ENCODE measurements at regions not wholly inside any gene's neighbourhood (a gene's known extent, or its start where the extent isn't known, plus 50 kb on each side); places are given as distances from the start of the nearest gene placed in this dataset.

DNA sequence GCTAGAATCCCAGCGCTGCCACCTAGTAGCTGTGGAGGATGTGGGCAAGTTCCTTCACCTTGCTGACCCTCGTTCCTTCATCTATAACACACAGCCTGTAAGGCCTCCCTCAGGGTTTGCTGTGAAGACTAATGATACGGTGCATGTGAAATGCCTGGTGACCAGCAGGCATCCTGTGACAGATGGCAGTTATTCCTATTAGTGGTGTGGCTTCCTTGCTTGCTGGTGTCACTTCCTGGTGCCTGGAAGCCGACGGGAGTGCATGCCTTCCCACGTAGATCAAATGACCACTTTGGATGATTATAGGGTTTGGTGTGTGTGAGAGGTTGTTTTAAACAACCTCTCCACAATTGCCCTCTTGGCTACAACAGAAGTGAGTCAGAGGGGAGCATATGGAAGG lies 894.9 kb downstream of the VRK1 start:
- ATAC-seq (no peak), DNase-seq (ENCODE audit: low spot score) (no peak)
- intact Hi-C loops (cut with DNase I) = no loop called here

DNA sequence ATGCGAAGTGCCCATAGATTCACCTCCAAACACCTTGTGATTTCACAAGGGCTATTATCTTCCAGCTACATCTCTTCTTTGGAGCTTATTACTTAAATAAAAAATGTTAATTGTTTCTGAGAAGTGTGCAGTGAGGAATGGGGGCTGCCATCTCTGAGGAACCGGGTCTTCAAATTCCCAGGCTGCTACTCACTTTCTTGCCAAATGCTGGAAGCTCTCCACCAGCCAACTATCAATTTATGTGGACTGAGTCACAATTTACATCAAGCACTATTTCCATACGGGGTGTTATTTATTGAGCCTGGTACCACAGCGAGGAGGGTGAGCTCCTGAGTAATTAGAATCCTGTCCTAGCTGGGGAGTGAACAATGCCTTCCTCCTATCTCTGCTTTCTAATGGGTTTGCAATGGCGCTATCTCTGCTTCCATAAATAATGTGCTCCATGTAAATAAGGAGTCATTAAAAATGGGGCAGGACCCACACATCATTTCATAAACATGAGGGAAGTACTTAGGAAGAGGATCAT lies 898.3 kb downstream of the VRK1 start:
- intact Hi-C loops (cut with DNase I) = no loop called here
- DNase-seq (ENCODE audit: low spot score) = no peak
- ATAC-seq = no peak

DNA sequence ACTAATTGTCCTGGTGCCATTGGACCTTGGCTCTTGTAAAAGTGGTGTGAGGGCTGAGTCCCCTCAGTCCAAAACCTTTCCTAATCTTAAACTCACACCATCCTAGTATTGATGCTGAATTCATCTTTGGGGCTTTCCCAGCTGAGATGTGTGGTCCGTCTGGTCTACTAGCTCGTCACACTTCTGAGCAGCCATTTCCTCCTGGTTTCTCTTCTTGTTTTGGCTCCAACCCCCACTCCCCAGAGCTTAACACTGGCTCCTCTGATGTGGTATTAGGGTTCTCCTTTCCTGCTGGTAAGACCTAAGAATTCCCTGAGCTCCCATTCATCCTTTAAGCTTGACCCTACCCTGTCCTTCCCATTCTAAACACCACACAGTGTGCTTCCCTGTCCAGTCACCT lies 900.6 kb downstream of the VRK1 start:
- no peak for DNase-seq (ENCODE audit: low spot score)
- no peak for ATAC-seq
- intact Hi-C loops (cut with DNase I) = no loop called here

DNA sequence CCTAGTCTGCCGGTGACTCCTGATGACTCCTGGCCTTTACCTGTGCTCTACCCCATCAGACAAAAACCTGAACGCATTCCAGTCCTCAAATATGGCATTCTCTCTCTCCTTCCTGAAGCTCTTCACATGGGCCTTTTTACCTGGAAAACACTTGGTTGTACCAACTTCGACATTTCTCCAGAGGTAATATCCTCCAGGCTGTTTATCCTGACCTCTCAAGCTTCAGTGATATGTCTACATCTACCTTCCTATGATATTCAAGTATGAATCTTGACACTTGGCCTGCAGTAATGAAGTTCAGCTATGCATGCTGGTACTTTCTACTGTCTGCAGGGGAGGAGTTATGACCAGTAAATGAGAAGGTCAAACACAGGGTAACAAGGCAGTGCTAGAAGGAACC lies 901.8 kb downstream of the VRK1 start:
- intact Hi-C loops (cut with DNase I) = no loop called here
- DNase-seq (ENCODE audit: low spot score) = no peak
- ATAC-seq = no peak

DNA sequence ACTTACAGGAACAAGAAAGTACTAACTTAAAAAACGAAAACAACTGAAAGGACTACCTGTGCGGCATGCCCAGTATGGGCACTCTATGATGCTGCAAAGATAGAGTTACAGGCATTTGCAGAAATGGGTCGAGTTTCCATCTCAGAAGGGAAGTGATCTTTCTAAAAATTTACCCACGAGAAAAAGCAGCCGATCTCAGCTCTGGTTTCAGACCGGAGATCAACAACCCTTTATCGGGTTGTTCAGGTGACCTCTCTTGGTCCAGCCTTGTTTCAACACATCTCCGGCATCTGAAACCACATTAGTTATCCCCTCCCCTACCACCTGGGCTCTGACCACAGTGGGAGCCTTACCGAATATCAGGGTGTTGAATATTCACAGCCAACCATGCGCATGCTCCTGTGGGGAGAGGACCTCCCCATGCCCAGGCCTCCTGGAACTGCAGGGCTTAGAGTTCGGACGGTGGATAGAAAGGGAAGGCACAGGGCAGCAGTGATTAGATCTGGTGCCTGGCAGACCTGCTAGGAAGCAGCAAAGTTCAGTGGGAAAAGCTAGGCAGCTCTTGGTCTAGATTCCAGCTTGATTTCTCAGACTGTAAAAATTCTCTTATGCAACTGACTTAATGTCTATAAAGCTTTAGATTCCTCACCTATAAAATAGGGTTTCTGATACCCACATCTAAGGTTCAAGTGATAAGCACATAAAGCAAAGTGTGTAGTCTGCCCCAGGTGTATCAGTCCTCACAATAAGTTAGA lies 906.0 kb downstream of the VRK1 start:
- ATAC-seq (no peak), DNase-seq (ENCODE audit: low spot score) (no peak)
- intact Hi-C loops (cut with DNase I) = no loop called here

DNA sequence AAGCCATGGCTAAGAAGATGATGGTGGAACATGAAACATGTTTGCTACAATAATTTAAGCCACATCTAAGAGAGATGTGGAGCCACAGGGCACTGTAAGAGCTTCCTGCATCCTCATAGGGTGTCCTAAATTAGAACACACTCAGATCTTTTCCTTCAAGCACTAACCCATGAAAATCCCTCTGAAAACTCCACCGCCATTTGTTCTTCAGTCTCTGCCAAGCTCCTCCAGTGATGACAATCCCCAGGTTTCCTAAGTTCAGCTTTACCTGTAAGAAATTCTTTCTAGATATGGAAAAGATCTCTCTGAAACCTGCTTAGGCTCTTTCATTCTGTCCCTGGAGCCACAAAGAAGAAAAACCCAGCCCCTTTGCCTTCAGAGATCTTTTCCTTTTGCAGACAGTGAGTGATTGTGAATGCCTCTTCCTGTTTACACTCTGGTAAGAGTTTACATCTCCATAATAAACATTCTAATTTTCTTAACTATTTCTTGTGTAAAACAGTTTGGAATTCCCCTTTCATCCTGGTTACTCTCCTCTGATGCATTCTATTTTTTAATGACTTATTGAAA lies 907.2 kb downstream of the VRK1 start:
- DNase-seq (ENCODE audit: low spot score) = no peak
- no peak for ATAC-seq
- intact Hi-C loops (cut with DNase I) = no loop called here

DNA sequence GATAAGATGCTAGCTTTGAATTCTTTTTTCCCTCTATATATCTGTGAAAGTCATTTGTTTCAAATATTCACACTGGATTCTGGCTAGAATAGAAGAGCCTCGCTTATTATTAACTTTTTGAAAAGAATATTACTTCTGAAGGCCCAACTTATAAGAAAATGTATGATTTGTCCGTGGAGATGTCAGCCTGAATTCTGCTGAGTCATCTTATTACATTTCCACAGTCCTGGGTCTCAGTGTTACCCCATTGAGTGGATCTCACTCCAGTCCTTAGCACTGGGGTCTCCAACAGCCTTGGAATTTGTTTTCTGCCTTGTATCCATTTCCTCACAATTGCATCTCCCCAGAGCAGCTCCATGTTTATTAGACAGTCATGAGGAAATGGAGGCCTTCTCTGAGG lies 907.9 kb downstream of the VRK1 start:
- DNase-seq (ENCODE audit: low spot score) = no peak
- intact Hi-C loops (cut with DNase I) = no loop called here
- ATAC-seq = no peak

DNA sequence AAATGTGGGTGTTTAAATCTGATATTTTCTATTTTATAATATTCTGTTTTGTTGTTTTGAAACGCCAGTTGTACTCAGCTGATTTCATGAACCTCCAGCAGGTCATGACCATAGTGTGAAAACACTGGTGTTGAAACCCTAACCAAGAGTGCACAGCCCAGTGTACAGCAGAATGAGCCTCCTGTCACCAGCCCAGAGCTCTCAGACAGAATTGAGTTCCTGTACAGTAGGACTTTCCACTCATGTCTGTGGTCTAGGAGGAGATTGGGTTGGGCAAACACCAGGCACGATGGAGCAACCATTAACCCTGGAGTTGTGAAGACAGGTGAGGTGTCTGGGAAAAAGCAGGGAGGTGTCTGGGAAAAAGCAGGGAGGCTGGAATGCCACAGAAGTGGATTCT lies 908.8 kb downstream of the VRK1 start:
- DNase-seq (ENCODE audit: low spot score) = no peak
- ATAC-seq = no peak
- intact Hi-C loops (cut with DNase I) = no loop called here

DNA sequence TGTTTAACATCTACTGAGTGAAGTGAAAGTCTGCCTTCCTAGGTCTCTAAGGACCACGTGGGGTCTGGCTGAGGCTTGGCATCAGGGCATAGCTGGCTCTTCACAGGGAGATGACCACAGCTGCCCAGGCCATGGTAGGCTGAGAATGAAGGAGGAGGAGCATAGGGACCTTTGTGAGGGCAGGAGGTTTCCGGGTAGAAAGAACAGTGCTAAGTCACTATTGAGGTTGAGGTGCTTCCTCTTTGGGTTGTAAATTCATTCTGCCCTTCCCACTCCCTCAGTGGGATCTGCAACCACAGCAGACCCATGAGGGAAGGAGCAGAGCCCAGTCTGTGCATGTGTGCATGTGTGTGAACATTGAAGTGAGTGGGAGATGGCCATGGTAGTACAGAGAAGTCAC lies 909.6 kb downstream of the VRK1 start:
- no peak for DNase-seq (ENCODE audit: low spot score)
- no peak for ATAC-seq
- intact Hi-C loops (cut with DNase I) = no loop called here

DNA sequence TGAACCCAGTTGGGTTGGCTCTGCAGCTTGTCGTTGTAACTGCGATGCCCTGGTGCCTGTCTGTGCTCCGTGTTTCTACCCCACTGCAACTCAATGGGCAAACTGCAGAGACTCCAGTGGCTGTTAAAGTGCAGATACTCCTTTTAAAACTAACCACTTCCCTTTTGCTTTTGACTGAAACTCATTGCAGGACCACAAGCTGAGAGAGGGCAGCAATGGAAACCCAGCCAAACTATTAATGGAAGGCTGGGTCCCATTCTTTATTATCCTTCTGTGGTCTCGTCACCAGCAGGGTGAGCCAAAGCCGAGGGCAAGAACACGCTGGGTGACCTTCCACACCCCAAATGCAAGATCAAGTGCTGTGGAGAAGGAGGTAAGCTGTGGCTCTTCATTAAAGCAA lies 910.4 kb downstream of the VRK1 start:
- ATAC-seq = no peak
- intact Hi-C loops (cut with DNase I) = no loop called here

DNA sequence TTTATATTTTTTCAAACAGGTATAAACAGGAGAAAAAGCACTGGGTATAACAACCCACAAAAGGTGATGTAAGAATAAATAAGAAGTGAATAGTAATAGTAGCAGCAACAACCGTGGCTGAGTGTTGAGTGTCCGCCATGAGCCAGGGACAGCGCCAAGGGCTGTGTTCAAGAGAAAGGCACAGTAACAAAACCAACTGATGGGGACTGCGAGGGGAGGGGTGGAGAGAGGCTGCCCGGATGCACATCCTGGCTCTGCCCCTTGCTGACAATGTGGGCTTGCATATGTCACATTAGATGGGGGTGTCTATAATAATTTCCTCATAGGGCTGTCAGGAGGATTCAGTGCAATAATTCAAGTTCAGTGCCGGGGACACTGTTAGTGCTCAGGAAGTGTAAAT lies 912.4 kb downstream of the VRK1 start:
- ATAC-seq (no peak), DNase-seq (ENCODE audit: low spot score) (no peak)
- intact Hi-C loops (cut with DNase I) = no loop called here

More for the DNA sequence above, 910.4 kb downstream of the VRK1 start:
- no peak for DNase-seq (ENCODE audit: low spot score)

DNA sequence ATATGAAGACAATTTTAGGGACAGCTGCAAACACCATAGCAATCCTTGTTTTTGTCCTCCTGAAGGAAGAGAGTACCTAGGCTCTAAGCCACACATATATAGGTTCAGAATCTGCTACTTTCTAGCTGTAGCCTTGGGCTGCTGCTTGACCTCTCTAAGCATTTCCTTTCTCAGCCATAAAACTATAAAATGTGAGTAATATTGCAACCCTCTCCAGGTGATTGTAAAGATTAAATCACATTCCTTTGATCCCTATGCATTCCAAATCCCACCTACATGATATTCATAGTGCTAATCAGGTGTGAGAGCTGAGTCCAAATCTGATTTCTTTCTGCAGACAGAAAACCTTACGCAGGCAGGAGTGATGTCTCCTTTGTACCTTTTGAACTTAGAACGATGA lies 913.5 kb downstream of the VRK1 start:
- ATAC-seq = no peak
- DNase-seq (ENCODE audit: low spot score) = no peak
- intact Hi-C loops (cut with DNase I) = no loop called here

DNA sequence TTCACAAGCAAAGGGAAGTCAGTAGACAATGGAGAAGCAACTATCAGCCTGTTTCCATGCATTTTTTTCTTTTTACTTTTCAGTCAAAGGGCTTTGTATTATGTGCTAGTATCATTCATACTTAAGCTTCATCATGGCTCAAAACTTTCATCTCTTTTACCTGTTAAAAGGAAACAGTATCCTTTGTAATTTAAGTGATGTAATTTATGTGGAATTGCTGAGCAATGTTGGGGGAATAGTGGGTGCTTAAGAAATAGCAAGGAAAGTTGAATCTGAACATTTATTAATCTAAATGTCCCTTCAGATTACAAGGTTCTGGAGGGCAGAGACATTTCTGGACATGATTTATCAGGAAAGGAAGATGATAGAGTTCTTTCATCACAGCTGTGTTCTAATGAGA lies 915.3 kb downstream of the VRK1 start:
- intact Hi-C loops (cut with DNase I) = no loop called here
- no peak for DNase-seq (ENCODE audit: low spot score)
- ATAC-seq = no peak

DNA sequence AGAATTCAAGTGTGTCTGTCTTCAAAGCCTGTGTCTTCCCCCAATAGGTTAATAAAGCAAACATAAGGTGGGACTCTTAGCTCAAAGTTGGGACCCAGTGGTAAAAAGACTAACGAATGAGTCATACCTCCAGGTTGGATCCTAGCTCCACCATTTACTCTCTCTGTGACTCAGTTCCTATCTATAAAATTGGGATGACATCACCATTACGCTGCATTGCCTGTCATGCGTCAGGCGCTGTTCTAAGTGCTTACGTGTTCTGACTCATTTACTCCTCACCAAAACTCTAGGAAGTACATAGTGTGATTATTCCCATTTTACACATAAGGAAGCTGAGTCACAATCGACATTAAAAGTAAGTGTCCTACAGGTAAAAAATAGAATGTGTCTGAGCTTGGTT lies 915.8 kb downstream of the VRK1 start:
- DNase-seq (ENCODE audit: low spot score) = no peak
- ATAC-seq = no peak
- intact Hi-C loops (cut with DNase I) = no loop called here

DNA sequence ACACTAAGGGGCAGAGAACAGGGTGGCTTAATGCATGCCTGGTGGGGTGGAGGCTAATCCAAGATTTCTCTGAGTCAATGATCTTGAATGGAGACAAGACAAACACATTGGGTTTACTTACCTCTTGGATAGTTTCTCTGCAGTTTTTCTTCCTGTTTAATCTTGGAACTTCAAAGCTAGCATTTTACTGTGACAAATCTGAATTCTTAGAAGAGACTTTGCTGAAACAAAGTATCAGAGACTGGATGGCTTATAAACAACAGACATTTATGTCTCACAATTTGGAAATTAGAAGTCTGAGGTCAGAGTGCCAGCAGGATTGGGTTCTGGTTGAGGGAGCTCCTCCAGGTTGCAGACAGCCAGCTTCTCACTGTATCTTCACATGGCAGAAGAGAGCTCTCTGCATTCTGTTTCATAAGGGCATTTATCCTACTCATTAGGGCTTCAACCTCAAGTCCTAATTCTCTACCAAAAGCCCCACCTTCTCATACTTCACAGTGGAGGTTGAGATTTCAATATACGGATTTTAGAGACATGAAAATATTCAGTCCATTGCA lies 921.8 kb downstream of the VRK1 start:
- no peak for ATAC-seq
- no peak for DNase-seq (ENCODE audit: low spot score)
- intact Hi-C loops (cut with DNase I) = no loop called here

DNA sequence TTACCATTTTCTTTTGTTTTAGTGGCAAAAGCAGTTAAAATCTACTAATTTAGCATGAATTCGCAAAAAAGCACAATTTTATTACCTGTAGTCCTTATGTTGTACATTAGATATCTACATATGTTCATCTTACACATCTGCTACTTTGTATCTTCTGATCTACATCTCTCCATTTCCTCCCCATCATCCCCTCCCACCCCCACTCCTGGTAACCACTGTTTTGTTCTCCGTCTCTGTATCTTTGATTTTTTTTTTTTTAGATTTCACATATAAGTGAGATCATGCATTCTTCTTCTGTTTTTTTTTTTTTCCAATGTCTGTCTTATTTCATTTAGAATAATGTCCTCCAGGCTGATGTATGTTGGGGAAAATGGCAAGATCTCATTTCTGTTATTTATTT lies 922.7 kb downstream of the VRK1 start:
- intact Hi-C loops (cut with DNase I) = no loop called here
- no peak for ATAC-seq

DNA sequence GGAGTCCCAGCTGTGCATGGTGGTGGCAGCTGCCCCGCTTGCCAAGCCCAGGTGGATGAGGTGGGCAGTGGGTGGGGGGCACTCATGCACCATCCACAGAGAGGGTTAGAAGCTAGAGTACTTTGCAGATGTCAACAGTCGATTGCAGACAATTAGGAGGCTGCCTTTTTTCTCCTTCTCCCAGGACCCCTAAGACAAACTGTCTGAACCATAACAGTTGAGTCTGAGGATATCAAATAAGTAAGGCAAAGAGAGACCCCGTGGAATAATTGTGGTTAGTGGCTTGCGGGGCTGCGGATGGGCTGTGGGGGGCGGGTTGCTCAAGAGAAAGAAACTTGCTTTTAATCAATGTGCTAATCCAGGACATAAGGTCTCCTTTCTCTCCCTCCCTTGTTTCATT lies 926.2 kb downstream of the VRK1 start:
- DNase-seq (ENCODE audit: low spot score) (no peak), ATAC-seq (no peak)
- intact Hi-C loops (cut with DNase I) = no loop called here

More for the DNA sequence above, 922.7 kb downstream of the VRK1 start:
- DNase-seq (ENCODE audit: low spot score) = no peak

DNA sequence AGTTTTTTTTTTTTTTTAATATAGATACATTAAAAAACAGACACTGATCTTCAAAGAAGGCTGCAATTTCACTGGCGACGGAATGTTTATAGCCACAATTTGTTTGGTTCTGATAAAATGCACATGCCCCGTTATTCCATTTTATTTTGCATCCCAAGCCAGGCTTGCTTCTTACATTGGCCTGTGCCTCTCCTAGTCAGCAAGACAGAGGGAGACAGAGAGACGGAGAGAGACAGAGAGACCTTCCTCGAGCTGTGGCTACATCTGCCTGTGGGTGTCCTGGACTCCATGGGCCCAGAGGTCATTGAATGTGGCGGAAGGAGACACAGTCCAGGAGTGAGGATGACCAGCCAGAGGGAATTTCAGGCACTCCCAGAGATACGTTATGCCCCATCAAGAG lies 926.6 kb downstream of the VRK1 start:
- ATAC-seq (no peak), DNase-seq (ENCODE audit: low spot score) (no peak)
- intact Hi-C loops (cut with DNase I) = no loop called here

DNA sequence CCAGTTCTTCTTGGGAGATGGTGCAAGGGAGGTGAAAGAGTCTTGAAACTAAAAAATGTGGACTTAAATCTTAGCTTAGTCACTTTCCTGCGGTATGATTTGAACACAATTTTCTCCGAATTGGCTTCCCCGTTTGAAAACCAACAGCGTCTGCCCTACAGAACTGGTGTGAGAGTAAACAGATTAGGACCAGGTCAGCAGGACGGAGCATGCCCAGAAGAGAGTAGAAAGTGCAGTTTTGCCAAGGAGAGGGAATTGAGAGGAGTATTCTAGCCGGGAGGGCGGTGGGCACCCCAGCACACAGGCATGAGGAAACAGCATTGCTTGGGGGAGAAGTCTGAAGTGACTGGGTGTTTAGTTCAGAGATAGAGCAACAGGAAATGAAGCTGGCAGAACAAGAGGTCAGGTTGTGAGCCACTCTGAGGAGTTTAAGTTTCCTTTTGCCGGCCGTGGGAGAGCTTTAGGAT lies 927.1 kb downstream of the VRK1 start:
- intact Hi-C loops (cut with DNase I) = no loop called here
- ATAC-seq (no peak), DNase-seq (ENCODE audit: low spot score) (no peak)

DNA sequence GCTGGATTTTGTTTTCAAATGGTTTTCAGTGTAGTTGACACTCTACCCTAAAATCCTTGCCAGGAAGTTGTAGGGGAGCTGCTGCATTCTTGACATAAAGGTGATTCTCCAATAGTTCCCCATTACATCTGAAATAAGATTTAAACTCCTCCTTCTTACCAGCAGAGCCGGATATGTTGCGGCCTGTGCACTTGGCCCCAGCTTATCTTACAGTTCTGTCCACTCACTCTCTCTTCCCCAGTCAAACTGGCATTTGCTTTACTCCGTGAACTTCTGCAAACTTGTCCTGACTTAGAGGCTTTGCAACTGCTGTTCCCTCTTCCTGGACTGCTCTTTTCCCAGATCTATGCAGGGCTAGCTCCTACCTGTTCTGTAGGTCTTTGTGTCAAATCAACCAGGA lies 929.5 kb downstream of the VRK1 start:
- intact Hi-C loops (cut with DNase I) = no loop called here
- no peak for DNase-seq (ENCODE audit: low spot score)
- ATAC-seq = no peak

DNA sequence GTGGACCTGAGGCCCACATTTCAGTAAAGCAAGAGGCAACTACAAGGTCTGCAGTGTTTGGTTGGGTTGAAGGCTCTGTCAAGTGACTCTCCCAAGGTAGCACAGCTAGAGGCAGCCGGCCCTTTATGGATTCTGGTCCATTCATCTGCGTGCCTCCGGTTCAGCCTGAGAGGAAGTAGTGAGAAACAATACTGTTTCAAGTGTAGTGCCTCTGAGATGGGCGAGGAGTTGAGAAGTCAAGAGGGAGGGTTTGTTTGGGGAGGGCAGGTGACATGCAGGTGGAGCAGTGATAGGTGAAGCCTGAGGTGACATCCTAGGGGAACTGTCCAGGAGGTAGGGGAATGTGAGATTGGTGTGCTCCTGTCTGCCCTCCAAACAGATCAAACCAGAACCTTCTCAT lies 933.5 kb downstream of the VRK1 start:
- intact Hi-C loops (cut with DNase I) = no loop called here

More for the DNA sequence above, 933.5 kb downstream of the VRK1 start:
- no peak for ATAC-seq
- no peak for DNase-seq (ENCODE audit: low spot score)
